ENCODE measurements at regions not wholly inside any gene's neighbourhood (a gene's known extent, or its start where the extent isn't known, plus 50 kb on each side); places are given as distances from the start of the nearest gene placed in this dataset.

- no peak for DNase-seq
Observed at GRCh38 chr1:14106679-14107313, 406.8 kb downstream of the PRDM2 start.

- no peak for DNase-seq
Observed at GRCh38 chr1:14108356-14109275, 408.6 kb downstream of the PRDM2 start.

- no peak for DNase-seq
Observed at GRCh38 chr1:14109276-14109635, 409.3 kb downstream of the PRDM2 start.

- DNase-seq, result no peak
Observed at GRCh38 chr1:14110040-14110439, 410.1 kb downstream of the PRDM2 start.

GRCh38 chr1:14111121-14111520 lies 411.1 kb downstream of the PRDM2 start:
- DNase-seq, result no peak

- no peak for DNase-seq
Observed at GRCh38 chr1:14112613-14113012, 412.6 kb downstream of the PRDM2 start.

- no peak for DNase-seq
Observed at GRCh38 chr1:14113271-14113670, 413.3 kb downstream of the PRDM2 start.

GRCh38 chr1:14113841-14114567 lies 414.0 kb downstream of the PRDM2 start:
- DNase-seq, result no peak

- no peak for DNase-seq
Observed at GRCh38 chr1:14115976-14116375, 416.0 kb downstream of the PRDM2 start.

- no peak for DNase-seq
Observed at GRCh38 chr1:14117700-14118099, 417.7 kb downstream of the PRDM2 start.

- no peak for DNase-seq
Observed at GRCh38 chr1:14118691-14119485, 418.9 kb downstream of the PRDM2 start.

GRCh38 chr1:14120895-14121294 lies 420.9 kb downstream of the PRDM2 start:
- no peak for DNase-seq

GRCh38 chr1:14128096-14128495 lies 428.1 kb downstream of the PRDM2 start:
- no peak for DNase-seq

- no peak for DNase-seq
Observed at GRCh38 chr1:14129009-14129408, 429.0 kb downstream of the PRDM2 start.

GRCh38 chr1:14135070-14135469 lies 435.1 kb downstream of the PRDM2 start:
- DNase-seq, result no peak

GRCh38 chr1:14136152-14136763 lies 436.3 kb downstream of the PRDM2 start:
- no peak for DNase-seq

GRCh38 chr1:14136881-14137280 lies 436.9 kb downstream of the PRDM2 start:
- no peak for DNase-seq

GRCh38 chr1:14137411-14138134 lies 437.6 kb downstream of the PRDM2 start:
- DNase-seq, result no peak

GRCh38 chr1:14138135-14138506 lies 438.1 kb downstream of the PRDM2 start:
- no peak for DNase-seq

GRCh38 chr1:14138687-14139086 lies 438.7 kb downstream of the PRDM2 start:
- no peak for DNase-seq

- no peak for DNase-seq
Observed at GRCh38 chr1:14140831-14141401, 440.9 kb downstream of the PRDM2 start.
